ENCODE measurements at regions not wholly inside any gene's neighbourhood (a gene's known extent, or its start where the extent isn't known, plus 50 kb on each side); places are given as distances from the start of the nearest gene placed in this dataset.
"Not testable (repeated sequence)": the region's sequence is repeated elsewhere in the genome, so short reads cannot be mapped to it uniquely, and the experiment has no call there.

GRCh38 chr9:100725371-100725770 is 147.5 kb downstream of the CAVIN4 start:
- H3K4me3 Mint-ChIP-seq = no peak overlapping the region
- intact Hi-C loops (cut with micrococcal nuclease) = no loop called here
- H3K27me3 Mint-ChIP-seq = no peaks in the 10 kb centered on the region
- H3K36me3 Mint-ChIP-seq (ENCODE audit: low read depth) = no peaks in the 10 kb centered on the region
- H3K9me3 Mint-ChIP-seq = no peaks in the 10 kb centered on the region
- H3K27ac Mint-ChIP-seq = no peak overlapping the region
- no peaks in the 10 kb centered on the region for H3K4me1 Mint-ChIP-seq (ENCODE audit: low read depth)

DNA sequence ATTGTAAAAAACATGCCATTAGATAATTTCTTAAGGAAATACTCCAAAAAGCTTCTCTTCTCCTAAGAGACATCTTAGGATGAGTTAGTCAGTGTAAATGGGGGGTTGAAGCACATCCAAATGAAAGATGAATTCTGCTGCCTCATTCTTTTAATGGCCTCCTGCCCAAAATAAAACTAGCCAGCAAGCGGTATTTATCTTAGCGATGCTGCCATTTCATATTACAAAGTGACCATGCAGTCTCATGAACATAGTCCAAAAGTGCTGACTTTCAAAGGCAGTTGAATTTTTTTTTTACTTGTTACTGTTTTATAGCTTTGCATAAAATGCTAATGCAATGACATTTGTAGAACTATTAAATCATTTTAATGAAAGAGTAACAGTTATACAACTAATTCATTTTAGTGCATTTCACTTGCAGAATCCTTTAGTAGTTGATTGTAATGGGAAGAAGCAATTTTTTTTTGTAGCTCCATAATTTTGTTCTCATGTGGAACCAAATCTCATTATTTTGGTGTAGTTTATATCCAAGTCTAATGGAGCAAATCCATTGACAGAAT is 151.5 kb downstream of the CAVIN4 start:
- intact Hi-C loops (cut with micrococcal nuclease) = no loop called here
- Mint-ChIP-seq H3K36me3 (ENCODE audit: low read depth) (no peaks in the 10 kb centered on the region), H3K4me3 (no peak overlapping the region), H3K9me3 (no peaks in the 10 kb centered on the region), H3K27ac (no peak overlapping the region), H3K27me3 (no peaks in the 10 kb centered on the region), H3K4me1 (ENCODE audit: low read depth) (no peaks in the 10 kb centered on the region)

DNA sequence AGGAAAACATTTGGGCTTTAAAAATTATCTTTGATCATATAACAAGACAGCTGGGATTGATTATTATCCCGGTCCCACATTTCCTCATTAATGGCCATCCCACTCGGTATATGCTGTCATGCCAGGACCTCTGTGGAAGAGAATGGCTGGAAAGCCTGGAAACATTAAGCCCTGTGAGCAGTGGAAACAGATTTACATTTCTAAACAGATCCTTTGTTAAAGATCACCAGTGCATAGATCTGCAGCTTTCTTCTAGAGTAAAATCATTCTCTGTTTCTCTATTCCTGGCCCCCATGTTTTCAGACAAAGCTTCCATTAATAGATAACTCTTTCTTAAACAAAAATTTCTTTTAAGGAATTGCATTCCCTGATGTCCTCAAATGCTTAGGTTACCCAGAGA is 152.2 kb downstream of the CAVIN4 start:
- intact Hi-C loops (cut with micrococcal nuclease) = no loop called here

GRCh38 chr9:100731038-100731556 is 153.2 kb downstream of the CAVIN4 start:
- H3K36me3 Mint-ChIP-seq (ENCODE audit: low read depth) = no peaks in the 10 kb centered on the region
- H3K4me3 Mint-ChIP-seq = no peak overlapping the region
- intact Hi-C loops (cut with micrococcal nuclease) = no loop called here
- H3K27ac Mint-ChIP-seq = no peak overlapping the region
- no peaks in the 10 kb centered on the region for H3K4me1 Mint-ChIP-seq (ENCODE audit: low read depth)
- H3K27me3 Mint-ChIP-seq = no peaks in the 10 kb centered on the region
- H3K9me3 Mint-ChIP-seq = no peaks in the 10 kb centered on the region

More for the DNA sequence above, 152.2 kb downstream of the CAVIN4 start:
- no peaks in the 10 kb centered on the region for H3K4me1 Mint-ChIP-seq (ENCODE audit: low read depth)
- H3K27me3 Mint-ChIP-seq = no peaks in the 10 kb centered on the region
- H3K36me3 Mint-ChIP-seq (ENCODE audit: low read depth) = no peaks in the 10 kb centered on the region
- H3K4me3 Mint-ChIP-seq = no peak overlapping the region
- H3K27ac Mint-ChIP-seq = no peak overlapping the region
- no peaks in the 10 kb centered on the region for H3K9me3 Mint-ChIP-seq

- no peaks in the 10 kb centered on the region for H3K36me3 Mint-ChIP-seq (ENCODE audit: low read depth)
- intact Hi-C loops (cut with micrococcal nuclease) = no loop called here
Observed at GRCh38 chr9:100731557-100731956, 153.7 kb downstream of the CAVIN4 start.

DNA sequence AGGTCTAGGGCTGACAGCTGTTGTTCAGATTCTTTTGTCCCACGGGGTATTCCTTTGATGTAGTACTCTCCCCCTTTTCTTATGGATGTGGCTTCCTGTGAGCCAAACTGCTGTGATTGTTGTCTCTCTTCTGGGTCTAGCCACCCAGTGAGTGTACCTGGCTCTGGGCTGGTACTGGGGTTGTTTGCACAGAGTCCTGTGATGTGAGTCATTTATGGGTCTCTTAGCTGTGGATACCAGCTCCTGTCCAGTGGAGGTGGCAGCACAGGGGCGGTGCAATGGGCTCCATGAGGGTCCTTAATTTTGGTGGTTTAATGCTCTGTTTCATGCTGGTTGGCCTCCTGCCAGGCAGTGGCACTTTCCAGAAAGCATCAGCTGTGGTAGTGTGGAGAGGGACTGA is 161.3 kb downstream of the CAVIN4 start:
- H3K27me3 Mint-ChIP-seq = no peaks in the 10 kb centered on the region
- H3K4me1 Mint-ChIP-seq (ENCODE audit: low read depth) = no peaks in the 10 kb centered on the region
- no peaks in the 10 kb centered on the region for H3K36me3 Mint-ChIP-seq (ENCODE audit: low read depth)
- H3K9me3 Mint-ChIP-seq = peaks cover 50% of the 10 kb centered on the region
- no peak overlapping the region for H3K4me3 Mint-ChIP-seq
- intact Hi-C loops (cut with micrococcal nuclease) = no loop called here
- H3K27ac Mint-ChIP-seq = no peak overlapping the region

More at GRCh38 chr9:100731557-100731956, 153.7 kb downstream of the CAVIN4 start:
- no peak overlapping the region for H3K27ac Mint-ChIP-seq
- H3K27me3 Mint-ChIP-seq = no peaks in the 10 kb centered on the region
- no peaks in the 10 kb centered on the region for H3K4me1 Mint-ChIP-seq (ENCODE audit: low read depth)
- peaks cover under 1% of the 10 kb centered on the region for H3K9me3 Mint-ChIP-seq
- no peak overlapping the region for H3K4me3 Mint-ChIP-seq

- no peak overlapping the region for H3K4me3 Mint-ChIP-seq
- H3K27ac Mint-ChIP-seq = no peak overlapping the region
- H3K4me1 Mint-ChIP-seq (ENCODE audit: low read depth) = no peaks in the 10 kb centered on the region
Observed at GRCh38 chr9:100739666-100740065, 161.8 kb downstream of the CAVIN4 start.

GRCh38 chr9:100748930-100749329 is 171.1 kb downstream of the CAVIN4 start:
- H3K27ac Mint-ChIP-seq; H3K4me3 Mint-ChIP-seq; H3K36me3 Mint-ChIP-seq (ENCODE audit: low read depth); H3K4me1 Mint-ChIP-seq (ENCODE audit: low read depth); intact Hi-C loops (cut with micrococcal nuclease); H3K27me3 Mint-ChIP-seq: not testable (repeated sequence)
- H3K9me3 Mint-ChIP-seq = peaks cover 51% of the 10 kb centered on the region

More at GRCh38 chr9:100739666-100740065, 161.8 kb downstream of the CAVIN4 start:
- Mint-ChIP-seq H3K9me3 (peaks cover 50% of the 10 kb centered on the region), H3K36me3 (ENCODE audit: low read depth) (no peaks in the 10 kb centered on the region), H3K27me3 (no peaks in the 10 kb centered on the region)
- intact Hi-C loops (cut with micrococcal nuclease) = no loop called here

GRCh38 chr9:100756217-100756616 is 178.3 kb downstream of the CAVIN4 start:
- Mint-ChIP-seq H3K4me1 (ENCODE audit: low read depth) (no peaks in the 10 kb centered on the region), H3K27me3 (no peaks in the 10 kb centered on the region), H3K36me3 (ENCODE audit: low read depth) (no peaks in the 10 kb centered on the region), H3K27ac (no peak overlapping the region), H3K4me3 (no peak overlapping the region), H3K9me3 (peaks cover 15% of the 10 kb centered on the region)
- intact Hi-C loops (cut with micrococcal nuclease) = no loop called here

DNA sequence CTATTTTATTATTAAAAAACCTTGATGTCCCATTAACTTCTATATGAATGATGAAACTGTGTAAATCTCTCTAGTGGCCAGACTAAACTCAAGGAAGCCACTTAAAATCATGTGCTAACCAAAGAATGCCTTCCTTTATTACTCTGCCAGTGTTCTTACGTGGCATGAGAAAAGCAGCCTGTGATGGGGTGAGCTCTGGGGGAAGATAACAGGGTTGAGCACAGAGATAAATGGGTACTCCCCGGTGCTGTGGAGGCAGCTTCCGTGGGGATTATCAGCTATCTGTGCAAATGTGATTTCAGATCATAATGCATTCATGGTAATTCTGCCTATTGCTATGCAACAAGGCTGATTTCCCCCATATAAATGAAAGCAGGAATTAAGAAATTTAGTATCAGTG is 181.3 kb downstream of the CAVIN4 start:
- Mint-ChIP-seq H3K9me3 (peaks cover 15% of the 10 kb centered on the region), H3K27ac (no peak overlapping the region), H3K4me1 (ENCODE audit: low read depth) (no peaks in the 10 kb centered on the region), H3K27me3 (no peaks in the 10 kb centered on the region), H3K36me3 (ENCODE audit: low read depth) (no peaks in the 10 kb centered on the region), H3K4me3 (no peak overlapping the region)
- intact Hi-C loops (cut with micrococcal nuclease) = no loop called here

- H3K27me3 Mint-ChIP-seq = no peaks in the 10 kb centered on the region
- H3K36me3 Mint-ChIP-seq (ENCODE audit: low read depth) = no peaks in the 10 kb centered on the region
- H3K27ac Mint-ChIP-seq = no peak overlapping the region
- H3K9me3 Mint-ChIP-seq = peaks cover 14% of the 10 kb centered on the region
- H3K4me3 Mint-ChIP-seq = no peak overlapping the region
- no peaks in the 10 kb centered on the region for H3K4me1 Mint-ChIP-seq (ENCODE audit: low read depth)
- intact Hi-C loops (cut with micrococcal nuclease) = no loop called here
Observed at GRCh38 chr9:100761276-100761802, 183.5 kb downstream of the CAVIN4 start.

DNA sequence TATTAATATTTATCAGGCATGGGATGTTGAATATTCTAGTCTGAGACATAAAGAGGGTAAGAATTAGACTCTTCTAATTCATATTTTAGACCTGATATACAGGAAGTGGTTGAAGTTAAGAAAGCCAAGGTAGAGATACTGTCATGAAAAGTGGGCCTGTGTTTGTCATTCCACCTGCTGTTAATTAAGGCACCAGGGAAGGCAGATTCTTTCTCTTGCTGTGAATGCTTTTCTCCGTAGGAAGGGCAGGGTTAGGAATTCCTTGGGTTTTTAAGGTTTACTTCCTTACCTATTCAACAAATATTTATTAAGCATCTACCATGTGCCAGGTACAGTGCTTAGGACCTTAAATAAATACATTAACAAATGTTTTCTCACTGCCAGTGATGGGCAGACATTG is 196.4 kb downstream of the CAVIN4 start:
- no peak overlapping the region for H3K4me3 Mint-ChIP-seq
- no peak overlapping the region for H3K27ac Mint-ChIP-seq
- no peaks in the 10 kb centered on the region for H3K4me1 Mint-ChIP-seq (ENCODE audit: low read depth)
- intact Hi-C loops (cut with micrococcal nuclease) = no loop called here
- no peaks in the 10 kb centered on the region for H3K27me3 Mint-ChIP-seq
- H3K9me3 Mint-ChIP-seq = no peaks in the 10 kb centered on the region
- no peaks in the 10 kb centered on the region for H3K36me3 Mint-ChIP-seq (ENCODE audit: low read depth)

GRCh38 chr9:100774962-100775361 is 197.1 kb downstream of the CAVIN4 start:
- H3K27me3 Mint-ChIP-seq = no peaks in the 10 kb centered on the region
- H3K36me3 Mint-ChIP-seq (ENCODE audit: low read depth) = no peaks in the 10 kb centered on the region
- intact Hi-C loops (cut with micrococcal nuclease) = no loop called here
- H3K4me3 Mint-ChIP-seq = no peak overlapping the region
- H3K27ac Mint-ChIP-seq = no peak overlapping the region
- H3K4me1 Mint-ChIP-seq (ENCODE audit: low read depth) = no peaks in the 10 kb centered on the region
- H3K9me3 Mint-ChIP-seq = no peaks in the 10 kb centered on the region

DNA sequence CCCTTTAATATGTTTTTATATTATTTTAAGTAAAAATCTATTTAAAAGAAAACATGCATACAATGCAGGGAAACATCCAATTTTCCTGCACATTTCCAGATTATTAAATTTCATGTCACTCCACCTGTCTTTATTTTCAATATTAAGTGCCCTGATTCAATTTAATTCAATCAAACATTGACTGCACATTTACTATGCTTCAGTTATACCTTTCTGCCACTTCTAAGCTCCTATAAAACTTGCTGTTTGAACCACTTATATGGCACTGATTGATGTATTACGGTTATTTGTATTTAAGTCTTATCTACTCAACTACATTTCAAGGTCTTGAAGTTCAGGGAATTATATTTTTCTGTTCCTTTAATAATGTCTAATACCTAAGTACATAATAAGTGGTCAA is 198.0 kb downstream of the CAVIN4 start:
- Mint-ChIP-seq H3K9me3 (no peaks in the 10 kb centered on the region), H3K4me1 (ENCODE audit: low read depth) (no peaks in the 10 kb centered on the region), H3K36me3 (ENCODE audit: low read depth) (no peaks in the 10 kb centered on the region), H3K4me3 (no peak overlapping the region), H3K27me3 (no peaks in the 10 kb centered on the region), H3K27ac (no peak overlapping the region)
- intact Hi-C loops (cut with micrococcal nuclease) = no loop called here

GRCh38 chr9:100784755-100785154 is 206.9 kb downstream of the CAVIN4 start:
- intact Hi-C loops (cut with micrococcal nuclease) = no loop called here
- Mint-ChIP-seq H3K36me3 (ENCODE audit: low read depth) (no peaks in the 10 kb centered on the region), H3K9me3 (no peaks in the 10 kb centered on the region), H3K27ac (no peak overlapping the region), H3K27me3 (no peaks in the 10 kb centered on the region), H3K4me3 (no peak overlapping the region), H3K4me1 (ENCODE audit: low read depth) (no peaks in the 10 kb centered on the region)

Data from dendritic cell treated with granulocyte-macrophage colony-stimulating factor and Interleukin-4, amounts not matched to agents 40 ng/mL and 50 ng/mL, for 4 days (primary cell).